ENCODE measurements at regions not wholly inside any gene's neighbourhood (a gene's known extent, or its start where the extent isn't known, plus 50 kb on each side); places are given as distances from the start of the nearest gene placed in this dataset.

- TF ChIP-seq CTCF (IDR thresholded peaks at IDR 0.05; ENCODE audit: low read depth, low read length, missing control alignments): no peak
- no peak overlapping the region for H3K4me3 ChIP-seq (replicated peaks; ENCODE audit: low read depth, low read length)
- no peak for DNase-seq (ENCODE audit: extremely low read depth, low read depth)
These were observed 127.6 kb upstream of the CTTNBP2NL start for GRCh38 chr1:112268408-112268807.

GRCh38 chr1:112271270-112271669 lies 124.7 kb upstream of the CTTNBP2NL start:
- no peak for DNase-seq (ENCODE audit: extremely low read depth, low read depth)
- no peak for TF ChIP-seq CTCF (IDR thresholded peaks at IDR 0.05; ENCODE audit: low read depth, low read length, missing control alignments)
- no peak overlapping the region for H3K4me3 ChIP-seq (replicated peaks; ENCODE audit: low read depth, low read length)

GRCh38 chr1:112272101-112272772 lies 123.8 kb upstream of the CTTNBP2NL start:
- DNase-seq (ENCODE audit: extremely low read depth, low read depth): no peak
- TF ChIP-seq CTCF (IDR thresholded peaks at IDR 0.05; ENCODE audit: low read depth, low read length, missing control alignments): no peak
- H3K4me3 ChIP-seq (replicated peaks; ENCODE audit: low read depth, low read length): no peak overlapping the region

GRCh38 chr1:112284796-112285195 lies 111.2 kb upstream of the CTTNBP2NL start:
- DNase-seq (ENCODE audit: extremely low read depth, low read depth): no peak
- TF ChIP-seq CTCF (IDR thresholded peaks at IDR 0.05; ENCODE audit: low read depth, low read length, missing control alignments): no peak
- H3K4me3 ChIP-seq (replicated peaks; ENCODE audit: low read depth, low read length): no peak overlapping the region

GRCh38 chr1:112285316-112285715 lies 110.7 kb upstream of the CTTNBP2NL start:
- no peak for DNase-seq (ENCODE audit: extremely low read depth, low read depth)
- no peak overlapping the region for H3K4me3 ChIP-seq (replicated peaks; ENCODE audit: low read depth, low read length)
- no peak for TF ChIP-seq CTCF (IDR thresholded peaks at IDR 0.05; ENCODE audit: low read depth, low read length, missing control alignments)

GRCh38 chr1:112285746-112286145 lies 110.3 kb upstream of the CTTNBP2NL start:
- no peak for TF ChIP-seq CTCF (IDR thresholded peaks at IDR 0.05; ENCODE audit: low read depth, low read length, missing control alignments)
- no peak for DNase-seq (ENCODE audit: extremely low read depth, low read depth)
- H3K4me3 ChIP-seq (replicated peaks; ENCODE audit: low read depth, low read length): no peak overlapping the region

GRCh38 chr1:112296908-112297307 lies 99.1 kb upstream of the CTTNBP2NL start:
- TF ChIP-seq CTCF (IDR thresholded peaks at IDR 0.05; ENCODE audit: low read depth, low read length, missing control alignments): no peak

More at GRCh38 chr1:112296908-112297307, 99.1 kb upstream of the CTTNBP2NL start:
- DNase-seq (ENCODE audit: extremely low read depth, low read depth): no peak
- H3K4me3 ChIP-seq (replicated peaks; ENCODE audit: low read depth, low read length): no peak overlapping the region
